EL (cell line): ENCODE measurements at regions not wholly inside any gene's neighbourhood (a gene's known extent, or its start where the extent isn't known, plus 50 kb on each side); places are given as distances from the start of the nearest gene placed in this dataset.
A peak's percentile ranks its signal among the peaks of the same experiment; 100 is the strongest.

ENCODE experiments used
- DNase-seq: peaks from one replicate; pipeline ENCODE4 v3.0.0-alpha.2; 2016

DNA sequence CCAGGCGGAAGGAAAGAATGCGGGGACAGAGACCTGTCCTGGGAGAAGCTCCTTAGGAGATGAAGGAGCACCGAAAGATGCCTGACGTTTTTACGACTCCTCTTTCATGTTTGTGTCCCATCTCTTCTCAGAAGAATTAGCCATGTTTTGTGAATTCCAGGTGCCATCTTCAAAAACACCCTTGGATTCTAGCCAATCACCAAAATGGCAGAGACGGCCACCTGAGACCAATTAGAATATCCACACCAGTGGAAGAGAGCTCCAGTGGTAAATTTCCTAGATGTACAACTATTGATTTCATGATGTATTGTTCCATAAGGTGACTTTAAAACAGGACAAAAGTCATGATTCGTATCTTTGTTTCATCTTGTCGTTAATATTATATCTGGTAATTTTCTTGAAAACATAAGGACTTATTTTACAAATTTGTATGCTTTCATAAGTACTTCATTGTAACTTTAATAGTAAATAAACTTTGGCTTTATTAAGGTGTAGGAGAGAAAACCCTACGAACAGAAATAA is 62.3 kb upstream of the NUDT4 start:
- no peak for DNase-seq

DNA sequence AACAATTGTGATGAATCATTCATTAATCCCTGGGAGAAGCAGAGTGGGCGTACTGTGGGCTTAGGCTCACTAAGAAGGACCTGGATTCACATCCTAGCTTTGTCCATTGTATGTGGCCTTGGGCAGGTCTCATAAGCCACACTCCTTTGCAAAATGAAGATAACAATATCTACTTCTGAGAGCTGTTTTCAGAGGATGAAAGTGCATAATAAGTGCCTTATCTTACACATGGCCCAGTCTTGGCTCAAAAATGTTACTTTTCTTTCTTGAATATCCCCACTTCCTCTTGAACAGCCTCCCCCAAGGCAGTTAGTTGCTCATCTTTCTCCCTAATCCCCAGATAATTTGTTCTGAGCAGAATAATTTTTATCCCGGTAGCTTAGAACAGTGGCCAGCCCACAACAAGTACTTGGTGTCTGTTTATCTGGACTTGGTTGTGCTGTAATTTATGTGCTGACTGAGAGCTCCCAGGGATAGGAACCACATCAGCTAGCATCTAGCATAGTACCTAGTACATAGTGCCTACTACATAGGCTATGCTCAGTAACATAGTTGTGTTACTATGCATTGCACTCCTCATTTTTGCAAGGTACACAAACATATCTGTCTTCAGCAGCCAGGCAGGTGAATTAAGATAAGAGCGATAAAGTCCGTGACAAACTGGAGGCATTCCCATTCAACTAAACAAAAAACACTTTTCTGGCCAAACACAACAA is 61.7 kb upstream of the NUDT4 start:
- no peak for DNase-seq

DNA sequence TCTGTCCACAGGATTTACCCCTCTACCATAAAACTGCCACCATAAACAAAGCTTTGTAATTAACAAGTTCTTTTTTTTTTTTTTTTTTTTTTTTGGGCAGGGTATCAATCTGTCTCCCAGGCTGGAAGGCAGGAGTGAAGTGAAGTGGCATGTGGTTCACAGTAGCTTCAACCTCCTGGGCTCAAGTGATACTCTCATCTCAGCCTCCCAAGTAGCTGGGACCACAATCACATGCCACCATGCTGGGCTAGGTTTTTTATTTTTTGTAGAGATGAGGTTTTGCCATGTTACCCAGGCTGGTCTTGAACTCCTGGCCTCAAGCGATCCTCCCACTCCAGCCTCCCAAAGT is 61.1 kb upstream of the NUDT4 start:
- DNase-seq, result no peak

DNA sequence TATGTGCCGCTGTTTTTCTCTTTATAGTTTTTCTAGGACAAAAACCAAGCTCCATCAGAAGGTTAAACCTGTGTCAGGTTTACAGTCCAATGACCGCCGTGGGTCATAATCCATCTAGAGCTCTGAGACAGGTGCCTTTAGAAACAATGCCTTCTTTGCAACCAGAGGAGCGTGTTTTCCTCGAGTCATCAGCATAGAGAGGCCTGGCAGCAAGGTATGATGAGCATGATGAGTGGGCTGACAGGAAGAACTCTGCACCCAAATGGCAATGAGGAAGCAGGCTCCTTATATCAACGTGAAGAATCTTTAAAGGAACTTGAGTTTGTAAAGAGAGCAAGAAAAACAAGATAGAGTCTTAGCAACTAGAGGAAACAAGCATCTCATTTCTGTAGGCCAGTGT is 60.5 kb upstream of the NUDT4 start:
- no peak for DNase-seq

DNA sequence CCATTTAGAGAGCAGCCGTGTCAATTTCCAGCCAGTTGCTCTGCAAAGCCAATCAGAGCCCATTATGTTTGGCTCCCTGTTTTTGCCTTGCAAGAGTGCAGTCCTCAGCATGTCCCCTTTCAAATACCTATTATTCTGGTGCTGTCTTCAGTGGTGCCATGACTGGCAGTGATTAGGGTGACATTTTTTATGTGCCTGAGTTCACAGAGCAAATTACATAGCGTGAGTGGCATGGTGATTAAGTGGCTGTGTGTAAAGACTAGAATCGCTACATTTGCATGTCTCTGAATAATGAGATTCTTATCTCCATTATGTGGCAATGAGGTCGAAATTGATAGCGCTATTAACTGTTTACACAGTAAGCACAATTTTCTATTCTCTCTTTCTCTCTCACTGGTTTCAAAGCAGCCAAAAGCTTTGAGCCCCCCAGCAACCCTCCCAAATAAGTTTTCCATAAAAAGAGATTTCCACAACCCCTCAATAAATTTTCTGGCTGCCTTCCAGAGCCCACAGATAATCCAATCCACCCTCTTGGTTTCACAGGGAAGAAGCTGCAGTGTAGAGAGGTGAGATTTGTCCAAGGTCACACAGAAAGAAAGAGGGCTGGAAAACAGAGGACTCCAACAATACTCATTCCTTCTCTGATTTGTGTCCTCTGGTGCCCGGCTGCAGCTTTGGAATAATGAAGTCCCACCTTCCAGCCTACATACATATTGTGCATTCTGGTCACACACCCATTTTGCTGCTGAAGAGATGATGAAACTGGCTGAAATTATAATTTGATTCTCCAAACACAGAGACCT is 58.8 kb upstream of the NUDT4 start:
- DNase-seq, result no peak

DNA sequence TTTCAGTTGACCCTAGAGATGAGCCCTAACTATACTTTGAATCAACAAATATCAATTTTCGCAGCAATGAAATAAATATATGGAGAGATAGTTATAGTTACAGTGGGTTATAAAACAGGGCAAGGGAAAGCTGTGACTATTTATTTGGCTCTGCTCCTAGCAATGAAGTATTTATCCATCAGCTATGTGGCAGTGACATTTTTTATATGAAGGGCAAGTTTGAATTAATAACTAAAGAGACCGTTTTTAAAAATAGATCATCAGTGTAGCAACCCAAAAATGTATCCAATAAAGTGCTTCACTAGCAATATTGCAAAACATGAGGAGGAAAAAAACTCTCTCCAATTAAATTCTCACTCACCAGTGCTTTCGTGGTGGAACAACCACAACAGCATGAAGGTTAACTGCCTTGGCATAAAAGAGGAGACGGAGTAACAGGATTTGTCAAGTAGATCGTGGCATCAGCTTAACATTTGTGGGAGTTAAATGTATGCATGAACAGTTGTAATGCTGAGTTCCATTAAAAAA is 58.1 kb upstream of the NUDT4 start:
- no peak for DNase-seq

DNA sequence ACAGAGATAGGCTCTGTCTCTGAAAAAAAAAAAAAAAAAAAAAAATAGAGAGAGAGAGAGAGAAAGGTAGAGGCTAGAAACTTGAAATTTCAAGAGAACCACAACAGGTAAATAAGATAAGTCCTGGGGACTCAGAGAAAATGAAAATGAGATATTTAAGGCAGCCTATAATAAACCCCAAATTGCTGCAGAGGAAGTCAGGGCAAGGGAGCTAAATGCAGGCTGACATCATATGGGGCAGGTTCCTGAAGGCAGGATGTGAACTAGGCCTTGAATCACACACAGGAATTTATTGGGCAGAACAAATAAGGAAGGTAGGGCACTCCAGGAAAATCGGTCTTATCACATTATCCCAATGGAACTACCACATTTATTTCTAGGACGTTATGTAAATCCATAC is 54.9 kb upstream of the NUDT4 start:
- DNase-seq, result peak; percentile 77

DNA sequence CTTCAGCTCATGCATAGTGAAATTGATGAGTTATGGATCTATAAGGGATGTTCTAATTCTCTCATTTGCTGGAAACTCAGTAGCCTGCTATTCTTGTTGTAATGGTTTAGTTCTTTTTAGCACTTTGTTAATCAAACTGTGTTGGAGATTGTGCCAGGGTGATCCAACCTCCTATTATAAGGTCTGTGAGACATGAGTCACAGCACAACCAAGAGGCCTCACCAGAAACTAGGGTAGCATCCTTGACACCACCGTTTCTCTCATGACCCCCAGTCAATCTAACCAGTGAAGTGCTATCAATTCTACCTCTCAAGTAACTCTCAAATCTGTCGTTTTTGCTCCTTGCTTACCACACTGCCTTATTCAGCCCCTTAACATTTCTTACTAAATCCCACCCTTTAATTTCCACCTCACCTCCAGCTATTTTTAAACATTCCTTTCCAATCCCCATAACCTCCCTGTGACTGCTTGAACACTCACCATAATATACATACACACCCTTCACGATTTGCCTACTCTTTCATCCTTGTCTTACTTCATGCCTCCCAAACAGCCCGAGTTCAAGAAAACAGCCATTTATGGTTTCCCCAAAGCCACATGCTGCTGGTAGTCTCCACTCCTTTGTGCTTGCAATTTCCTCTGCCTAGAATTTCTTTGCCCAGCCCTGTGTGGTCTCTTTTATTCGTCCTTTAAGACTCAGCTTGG is 53.9 kb upstream of the NUDT4 start:
- DNase-seq, result peak; percentile 45

DNA sequence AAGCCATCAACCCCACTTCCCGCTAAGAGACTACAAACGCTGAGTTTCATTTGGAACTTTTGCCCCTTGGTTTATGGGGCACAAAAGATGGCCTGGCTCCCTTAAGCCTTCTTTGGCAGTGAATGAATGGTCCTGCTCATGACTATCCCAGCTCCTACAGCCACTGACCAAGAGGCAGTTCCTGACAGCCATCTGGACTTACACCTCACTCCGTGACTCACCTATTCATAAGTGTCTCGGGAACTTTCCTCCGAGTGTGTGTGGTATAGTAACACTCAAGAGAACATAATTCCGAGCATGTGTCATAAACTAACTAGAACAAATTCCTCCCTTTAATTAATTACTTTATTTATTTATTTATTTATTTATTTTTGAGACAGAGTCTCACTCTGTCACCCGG is 51.9 kb upstream of the NUDT4 start:
- peak; percentile 88 for DNase-seq
